ENCODE measurements at regions not wholly inside any gene's neighbourhood (a gene's known extent, or its start where the extent isn't known, plus 50 kb on each side); places are given as distances from the start of the nearest gene placed in this dataset.
A peak's percentile ranks its signal among the peaks of the same experiment; 100 is the strongest.

- DNase-seq (ENCODE audit: low spot score) = no peak
Observed at GRCh38 chr14:54090274-54090673, 133.6 kb upstream of the BMP4 start.

- DNase-seq (ENCODE audit: low spot score) = no peak
Observed at GRCh38 chr14:54094765-54095164, 138.1 kb upstream of the BMP4 start.

GRCh38 chr14:54098536-54098935, 141.9 kb upstream of the BMP4 start:
- DNase-seq (ENCODE audit: low spot score) = no peak

- DNase-seq (ENCODE audit: low spot score) = no peak
Observed at GRCh38 chr14:54102051-54102456, 145.4 kb upstream of the BMP4 start.

- DNase-seq (ENCODE audit: low spot score) = no peak
Observed at GRCh38 chr14:54102530-54102929, 145.9 kb upstream of the BMP4 start.

- DNase-seq (ENCODE audit: low spot score) = no peak
Observed at GRCh38 chr14:54104601-54105145, 148.0 kb upstream of the BMP4 start.

GRCh38 chr14:54105406-54105805, 148.8 kb upstream of the BMP4 start:
- no peak for DNase-seq (ENCODE audit: low spot score)

GRCh38 chr14:54105898-54106297, 149.3 kb upstream of the BMP4 start:
- DNase-seq (ENCODE audit: low spot score) = no peak

- DNase-seq (ENCODE audit: low spot score) = no peak
Observed at GRCh38 chr14:54106661-54107377, 150.2 kb upstream of the BMP4 start.

- peak; percentile 83 for DNase-seq (ENCODE audit: low spot score)
Observed at GRCh38 chr14:54108481-54109471, 152.2 kb upstream of the BMP4 start.

GRCh38 chr14:54109521-54110120, 153.0 kb upstream of the BMP4 start:
- DNase-seq (ENCODE audit: low spot score) = no peak

GRCh38 chr14:54114941-54115340, 158.3 kb upstream of the BMP4 start:
- DNase-seq (ENCODE audit: low spot score) = no peak

GRCh38 chr14:54116198-54116885, 159.7 kb upstream of the BMP4 start:
- no peak for DNase-seq (ENCODE audit: low spot score)

GRCh38 chr14:54116972-54117371, 160.3 kb upstream of the BMP4 start:
- no peak for DNase-seq (ENCODE audit: low spot score)

- no peak for DNase-seq (ENCODE audit: low spot score)
Observed at GRCh38 chr14:54117396-54117795, 160.8 kb upstream of the BMP4 start.

GRCh38 chr14:54117924-54118323, 161.3 kb upstream of the BMP4 start:
- no peak for DNase-seq (ENCODE audit: low spot score)

GRCh38 chr14:54120260-54120659, 163.6 kb upstream of the BMP4 start:
- DNase-seq (ENCODE audit: low spot score) = no peak

- DNase-seq (ENCODE audit: low spot score) = no peak
Observed at GRCh38 chr14:54121466-54122027, 164.9 kb upstream of the BMP4 start.

- no peak for DNase-seq (ENCODE audit: low spot score)
Observed at GRCh38 chr14:54123841-54124240, 167.2 kb upstream of the BMP4 start.

GRCh38 chr14:54125109-54125508, 168.5 kb upstream of the BMP4 start:
- no peak for DNase-seq (ENCODE audit: low spot score)

GRCh38 chr14:54126947-54127346, 170.3 kb upstream of the BMP4 start:
- DNase-seq (ENCODE audit: low spot score) = no peak
